HG02885 (cell line): ENCODE measurements at regions not wholly inside any gene's neighbourhood (a gene's known extent, or its start where the extent isn't known, plus 50 kb on each side); places are given as distances from the start of the nearest gene placed in this dataset.

Experiments used
- ATAC-seq: cut with Tn5 transposase; IDR thresholded peaks from one replicate; pipeline ENCODE4 v1.9.1; 2021; ENCODE audit warnings: mild to moderate bottlenecking; ENCODE audit not compliant: unreplicated experiment, poor library complexity

GRCh38 chr5:133882846-133883245, 85.6 kb downstream of the C5orf15 start:
- no peak for ATAC-seq

- ATAC-seq, result no peak
These were observed 86.1 kb downstream of the C5orf15 start for GRCh38 chr5:133882389-133882695.

- no peak for ATAC-seq
These were observed 86.6 kb downstream of the C5orf15 start for GRCh38 chr5:133881576-133882388.

- ATAC-seq, result no peak
These were observed 90.2 kb downstream of the C5orf15 start for GRCh38 chr5:133878236-133878555.

- ATAC-seq, result no peak
These were observed 90.8 kb downstream of the C5orf15 start for GRCh38 chr5:133877351-133878235.

- no peak for ATAC-seq
These were observed 92.2 kb downstream of the C5orf15 start for GRCh38 chr5:133876266-133876665.

GRCh38 chr5:133875179-133875578, 93.2 kb downstream of the C5orf15 start:
- no peak for ATAC-seq

GRCh38 chr5:133873449-133873848, 95.0 kb downstream of the C5orf15 start:
- ATAC-seq, result no peak

- ATAC-seq, result no peak
These were observed 97.8 kb downstream of the C5orf15 start for GRCh38 chr5:133870661-133871060.

GRCh38 chr5:133869519-133870335, 98.7 kb downstream of the C5orf15 start:
- no peak for ATAC-seq

GRCh38 chr5:133868946-133869518, 99.4 kb downstream of the C5orf15 start:
- ATAC-seq, result no peak

GRCh38 chr5:133867851-133868545, 100.4 kb downstream of the C5orf15 start:
- ATAC-seq, result no peak

- no peak for ATAC-seq
These were observed 101.1 kb downstream of the C5orf15 start for GRCh38 chr5:133867341-133867740.

- no peak for ATAC-seq
These were observed 101.6 kb downstream of the C5orf15 start for GRCh38 chr5:133866903-133867245.

GRCh38 chr5:133866160-133866902, 102.1 kb downstream of the C5orf15 start:
- no peak for ATAC-seq

GRCh38 chr5:133865113-133865512, 103.3 kb downstream of the C5orf15 start:
- no peak for ATAC-seq

- ATAC-seq, result no peak
These were observed 103.7 kb downstream of the C5orf15 start for GRCh38 chr5:133864711-133865110.

- no peak for ATAC-seq
These were observed 104.4 kb downstream of the C5orf15 start for GRCh38 chr5:133863857-133864585.
